Erythroblast (primary cell): ENCODE measurements at regions not wholly inside any gene's neighbourhood (a gene's known extent, or its start where the extent isn't known, plus 50 kb on each side); places are given as distances from the start of the nearest gene placed in this dataset.
"Not testable (repeated sequence)": the region's sequence is repeated elsewhere in the genome, so short reads cannot be mapped to it uniquely, and the experiment has no call there.

Source experiments
- GATA1 ChIP-seq: IDR thresholded peaks from 2 replicates; pipeline ENCODE4 v1.6.1; 2011; ENCODE audit warnings: low read depth, mild to moderate bottlenecking, control low read depth, low read length, moderate library complexity
- POLR2A ChIP-seq: IDR thresholded peaks from 2 replicates; pipeline ENCODE4 v1.6.1; 2011; ENCODE audit warnings: mild to moderate bottlenecking, low read length

DNA sequence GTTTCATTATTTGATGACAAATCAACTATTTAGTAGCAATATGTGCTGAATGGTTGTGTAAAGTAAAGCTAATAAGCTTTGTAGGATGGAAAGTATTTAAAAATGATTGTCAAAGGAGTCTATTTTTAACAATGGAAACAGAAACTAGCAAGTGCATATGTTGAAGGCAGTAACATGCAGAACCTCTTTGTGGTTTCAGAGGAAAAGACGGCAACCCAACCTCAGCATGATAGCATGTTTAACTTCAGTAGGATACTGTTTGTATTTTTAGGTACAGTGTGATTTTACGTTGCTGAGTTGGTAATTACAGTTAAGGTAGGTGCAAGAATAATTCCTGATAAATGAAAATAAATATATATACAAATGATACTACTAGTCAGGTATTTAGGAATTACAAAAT lies 545.4 kb downstream of the CDY1 start:
- TF ChIP-seq POLR2A, GATA1: not testable (repeated sequence)
